ENCODE measurements at regions not wholly inside any gene's neighbourhood (a gene's known extent, or its start where the extent isn't known, plus 50 kb on each side); places are given as distances from the start of the nearest gene placed in this dataset.

DNA sequence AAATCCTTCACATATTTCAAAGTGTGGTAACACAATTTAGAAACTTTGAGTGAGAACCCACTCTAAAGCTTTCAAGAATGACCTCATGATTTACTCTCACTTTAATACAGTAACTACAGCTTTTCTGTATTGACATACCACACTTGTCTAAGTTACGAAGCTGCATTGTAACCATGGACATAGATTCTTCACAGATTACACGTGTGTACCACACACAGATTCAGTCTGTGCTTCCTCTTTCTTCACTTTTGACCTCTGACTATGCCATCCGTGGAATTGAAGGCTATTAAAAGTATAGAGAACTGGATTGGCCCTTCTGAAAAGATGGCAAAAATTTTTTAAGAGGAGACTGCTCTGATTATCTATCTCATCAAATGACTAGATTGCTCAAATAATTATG lies 172.7 kb downstream of the TANC2 start:
- peaks cover 3 to 14% of the 10 kb centered on the region in 2 experiments for H3K36me3 ChIP-seq (replicated peaks in 1 of 2; ENCODE audit: control insufficient read depth in 1 of 2, insufficient read depth in 2 of 2, low read length in 1 of 2)
- TF ChIP-seq ELF1 (IDR thresholded peaks at IDR 0.05): no peak
- ChIA-PET POLR2A (no interaction called here), CTCF (interaction anchor here (1.6 to 3.6 kb wide), 3 partner anchors 12 to 57 kb away, joined by 6 to 16 read pairs (median 9); no protein-coding TSS in a partner anchor)
- DNase-seq: no peak
- no peaks in the 10 kb centered on the region for H3K9me2 ChIP-seq
- no peak overlapping the region for H3K4me3 ChIP-seq (ENCODE audit: low read depth in 2 of 2, low read length in 1 of 2)
- H3K9ac ChIP-seq: no peak overlapping the region
- peak overlapping the region in 1 of 2 experiments; percentile 25; a peak in 1 of 4 replicates for H3K27ac ChIP-seq (ENCODE audit: low read depth in 2 of 2, low read length in 1 of 2)
- H3K4me2 ChIP-seq: no peak overlapping the region
- H3F3A ChIP-seq (replicated peaks; ENCODE audit: insufficient read depth): peaks cover 31% of the 10 kb centered on the region
- H3K79me2 ChIP-seq (ENCODE audit: insufficient read depth): peaks cover 57% of the 10 kb centered on the region
- 92% methylated on average over 3 of the region's 3 CpGs for WGBS (ENCODE audit: low lambda C conversion rate)
- H2AFZ ChIP-seq (ENCODE audit: low read depth): no peak overlapping the region
- H3K4me1 ChIP-seq (ENCODE audit: control insufficient read depth in 1 of 2, insufficient read depth in 2 of 2, low read depth in 1 of 2, low read length in 1 of 2): peaks cover 0 to 2% of the 10 kb centered on the region in 2 experiments; a peak in 2 of 4 replicates
- H4K20me1 ChIP-seq (ENCODE audit: insufficient read depth): no peaks in the 10 kb centered on the region
- no peaks in the 10 kb centered on the region for H3K9me3 ChIP-seq
- H3K27me3 ChIP-seq (ENCODE audit: insufficient read depth): no peaks in the 10 kb centered on the region

DNA sequence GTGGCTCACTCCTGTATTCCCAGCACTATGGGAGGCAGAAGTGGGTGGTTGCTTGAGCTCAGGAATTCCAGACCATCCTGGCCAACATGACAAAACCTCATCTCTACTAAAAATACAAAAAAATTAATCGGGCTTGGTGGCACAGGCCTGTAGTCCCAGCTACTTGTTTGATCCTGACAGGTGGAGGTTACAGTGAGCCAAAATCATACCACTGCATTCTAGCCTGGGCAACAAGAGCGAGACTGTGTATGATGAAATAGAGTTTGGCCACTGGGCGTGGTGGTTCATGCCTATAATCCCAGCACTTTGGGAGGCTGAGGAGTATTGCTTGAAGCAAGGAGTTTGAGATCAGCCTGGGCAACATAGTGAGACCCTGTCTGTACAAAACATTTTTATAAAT lies 173.3 kb downstream of the TANC2 start:
- POLR2A ChIA-PET: interaction anchor here (0.6 kb wide), 1 partner anchor 244 kb away, joined by 3 read pairs; no protein-coding TSS in a partner anchor
- 100% methylated on average over 3 of the region's 3 CpGs for WGBS (ENCODE audit: low lambda C conversion rate)
- Histone ChIP-seq H4K20me1 (ENCODE audit: insufficient read depth) (no peaks in the 10 kb centered on the region), H3K27ac (ENCODE audit: low read depth in 2 of 2, low read length in 1 of 2) (peak overlapping the region in 1 of 2 experiments; percentile 25; a peak in 1 of 4 replicates), H3K4me1 (ENCODE audit: control insufficient read depth in 1 of 2, insufficient read depth in 2 of 2, low read depth in 1 of 2, low read length in 1 of 2) (peaks cover 0 to 2% of the 10 kb centered on the region in 2 experiments; a peak in 2 of 4 replicates), H3K9me2 (no peaks in the 10 kb centered on the region), H3K27me3 (ENCODE audit: insufficient read depth) (no peaks in the 10 kb centered on the region), H3K36me3 (replicated peaks in 1 of 2; ENCODE audit: control insufficient read depth in 1 of 2, insufficient read depth in 2 of 2, low read length in 1 of 2) (peaks cover 0 to 19% of the 10 kb centered on the region in 2 experiments), H3F3A (replicated peaks; ENCODE audit: insufficient read depth) (peaks cover 31% of the 10 kb centered on the region), H3K9me3 (0 out of 2 replicates have a peak, but pooled peaks cover 2% of the 10 kb centered on the region), H3K4me2 (no peak overlapping the region), H2AFZ (ENCODE audit: low read depth) (no peak overlapping the region), H3K9ac (no peak overlapping the region), H3K79me2 (ENCODE audit: insufficient read depth) (peaks cover 58% of the 10 kb centered on the region), H3K4me3 (ENCODE audit: low read depth in 2 of 2, low read length in 1 of 2) (no peak overlapping the region)
- DNase-seq: no peak
- CTCF ChIA-PET: interaction anchor here (1.6 to 3.6 kb wide), 3 partner anchors 11 to 57 kb away, joined by 6 to 16 read pairs (median 9); no protein-coding TSS in a partner anchor
- TF ChIP-seq TCF12 (IDR thresholded peaks at IDR 0.05): no peak
- no peak for TF ChIP-seq SIN3A (IDR thresholded peaks at IDR 0.05; ENCODE audit: borderline replicate concordance, low read depth, low read length)
- no peak for TF ChIP-seq SMC3 (IDR thresholded peaks at IDR 0.05; ENCODE audit: low read depth, low read length)
- no peak for TF ChIP-seq POLR2AphosphoS5 (IDR thresholded peaks at IDR 0.05; ENCODE audit: low read depth, low read length)
- TF ChIP-seq, protein P1, sequence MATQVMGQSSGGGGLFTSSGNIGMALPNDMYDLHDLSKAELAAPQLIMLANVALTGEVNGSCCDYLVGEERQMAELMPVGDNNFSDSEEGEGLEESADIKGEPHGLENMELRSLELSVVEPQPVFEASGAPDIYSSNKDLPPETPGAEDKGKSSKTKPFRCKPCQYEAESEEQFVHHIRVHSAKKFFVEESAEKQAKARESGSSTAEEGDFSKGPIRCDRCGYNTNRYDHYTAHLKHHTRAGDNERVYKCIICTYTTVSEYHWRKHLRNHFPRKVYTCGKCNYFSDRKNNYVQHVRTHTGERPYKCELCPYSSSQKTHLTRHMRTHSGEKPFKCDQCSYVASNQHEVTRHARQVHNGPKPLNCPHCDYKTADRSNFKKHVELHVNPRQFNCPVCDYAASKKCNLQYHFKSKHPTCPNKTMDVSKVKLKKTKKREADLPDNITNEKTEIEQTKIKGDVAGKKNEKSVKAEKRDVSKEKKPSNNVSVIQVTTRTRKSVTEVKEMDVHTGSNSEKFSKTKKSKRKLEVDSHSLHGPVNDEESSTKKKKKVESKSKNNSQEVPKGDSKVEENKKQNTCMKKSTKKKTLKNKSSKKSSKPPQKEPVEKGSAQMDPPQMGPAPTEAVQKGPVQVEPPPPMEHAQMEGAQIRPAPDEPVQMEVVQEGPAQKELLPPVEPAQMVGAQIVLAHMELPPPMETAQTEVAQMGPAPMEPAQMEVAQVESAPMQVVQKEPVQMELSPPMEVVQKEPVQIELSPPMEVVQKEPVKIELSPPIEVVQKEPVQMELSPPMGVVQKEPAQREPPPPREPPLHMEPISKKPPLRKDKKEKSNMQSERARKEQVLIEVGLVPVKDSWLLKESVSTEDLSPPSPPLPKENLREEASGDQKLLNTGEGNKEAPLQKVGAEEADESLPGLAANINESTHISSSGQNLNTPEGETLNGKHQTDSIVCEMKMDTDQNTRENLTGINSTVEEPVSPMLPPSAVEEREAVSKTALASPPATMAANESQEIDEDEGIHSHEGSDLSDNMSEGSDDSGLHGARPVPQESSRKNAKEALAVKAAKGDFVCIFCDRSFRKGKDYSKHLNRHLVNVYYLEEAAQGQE (IDR thresholded peaks at IDR 0.05; ENCODE audit: low read depth, low read length): no peak
- no peak for TF ChIP-seq MEF2A (IDR thresholded peaks at IDR 0.05; ENCODE audit: borderline replicate concordance, low read depth)
- TF ChIP-seq ELF1 (IDR thresholded peaks at IDR 0.05): no peak
- TF ChIP-seq RFX5 (IDR thresholded peaks at IDR 0.05; ENCODE audit: low read length): no peak
- TF ChIP-seq FOXJ3 (CRISPR knock-in tag; IDR thresholded peaks at IDR 0.05): no peak
- TF ChIP-seq, protein P2, sequence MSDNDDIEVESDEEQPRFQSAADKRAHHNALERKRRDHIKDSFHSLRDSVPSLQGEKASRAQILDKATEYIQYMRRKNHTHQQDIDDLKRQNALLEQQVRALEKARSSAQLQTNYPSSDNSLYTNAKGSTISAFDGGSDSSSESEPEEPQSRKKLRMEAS (IDR thresholded peaks at IDR 0.05; ENCODE audit: low read depth): no peak
- TF ChIP-seq TAF1 (IDR thresholded peaks at IDR 0.05; ENCODE audit: borderline replicate concordance, low read depth, low read length): no peak
